IPS DF 4.7 (cell line): ENCODE measurements at regions not wholly inside any gene's neighbourhood (a gene's known extent, or its start where the extent isn't known, plus 50 kb on each side); places are given as distances from the start of the nearest gene placed in this dataset.

Source experiments
- DNase-seq: peaks from one replicate; pipeline ENCODE4 v3.0.0-alpha.2; 2013; ENCODE audit warnings: low spot score; ENCODE audit errors: extremely low read depth

DNA sequence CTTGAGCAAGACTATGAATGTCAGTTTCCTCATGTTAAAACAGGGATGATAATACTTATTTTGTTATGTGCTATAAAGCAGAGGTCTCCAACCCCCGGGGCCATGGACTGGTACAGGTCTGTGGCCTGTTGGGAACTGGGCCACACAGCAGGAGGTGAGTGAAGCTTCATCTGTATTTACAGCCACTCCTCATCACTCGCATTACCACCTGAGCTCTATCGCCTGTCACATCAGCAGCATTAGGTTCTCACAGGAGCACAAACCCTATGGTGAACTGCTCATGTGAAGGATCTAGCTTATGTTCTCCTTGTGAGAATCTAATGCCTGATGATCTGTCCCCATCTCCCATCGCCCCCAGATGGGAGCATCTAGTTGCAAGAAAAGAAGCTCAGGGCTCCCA lies 365.3 kb upstream of the SMIM30 start:
- DNase-seq: no peak

DNA sequence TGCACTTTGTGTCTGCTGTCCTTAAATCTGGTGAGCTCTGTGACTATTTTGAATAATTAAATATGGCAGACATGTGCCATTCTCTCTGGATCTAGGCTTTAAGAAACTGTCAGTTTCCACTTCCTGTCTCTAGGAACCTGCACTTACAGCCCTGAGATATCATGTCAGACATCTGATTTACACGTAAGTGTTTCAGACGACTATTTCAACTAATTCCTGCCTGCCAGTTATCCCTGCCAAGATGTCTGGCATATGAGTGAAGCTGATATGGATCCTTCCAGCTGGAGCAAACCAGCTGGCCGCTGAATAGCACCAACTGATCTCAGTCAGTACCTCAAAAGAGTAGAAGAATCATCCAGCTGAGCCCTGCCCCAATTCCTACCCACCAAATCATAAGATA lies 362.2 kb upstream of the SMIM30 start:
- no peak for DNase-seq

DNA sequence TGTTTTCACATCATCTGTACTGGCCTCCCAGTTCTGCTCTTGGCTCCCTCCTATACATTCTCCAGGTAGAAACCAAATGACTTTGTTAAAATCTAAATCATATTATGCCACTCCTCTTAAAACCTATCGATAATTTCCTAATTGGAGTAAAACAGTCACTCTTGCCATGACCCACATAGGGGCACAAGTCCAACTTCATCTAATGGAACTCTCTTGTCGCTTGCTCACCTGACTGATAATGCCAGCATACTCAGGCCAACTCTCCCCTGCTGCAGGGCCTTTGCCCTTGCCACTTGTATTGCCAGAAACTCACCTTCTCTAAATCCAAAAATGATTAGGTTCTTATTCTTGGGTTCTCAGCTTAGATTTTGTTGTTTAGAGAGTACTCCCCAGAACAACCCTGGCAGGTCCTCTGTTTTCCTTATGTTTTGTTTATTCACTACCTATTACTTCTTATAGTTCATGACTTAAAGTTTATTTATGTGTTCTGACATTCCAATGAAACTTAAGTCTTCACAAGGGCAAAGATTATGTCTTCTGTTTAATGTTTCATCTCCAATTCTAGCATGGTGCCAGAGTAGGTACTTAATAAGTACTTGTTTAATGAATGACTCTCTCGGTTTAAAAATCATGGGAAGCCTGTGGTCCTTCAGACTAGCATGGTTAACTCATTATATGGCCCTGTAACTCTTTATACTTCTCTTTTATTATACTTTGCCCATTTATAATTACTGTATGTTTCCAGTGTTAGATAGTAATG lies 345.9 kb upstream of the SMIM30 start:
- no peak for DNase-seq

DNA sequence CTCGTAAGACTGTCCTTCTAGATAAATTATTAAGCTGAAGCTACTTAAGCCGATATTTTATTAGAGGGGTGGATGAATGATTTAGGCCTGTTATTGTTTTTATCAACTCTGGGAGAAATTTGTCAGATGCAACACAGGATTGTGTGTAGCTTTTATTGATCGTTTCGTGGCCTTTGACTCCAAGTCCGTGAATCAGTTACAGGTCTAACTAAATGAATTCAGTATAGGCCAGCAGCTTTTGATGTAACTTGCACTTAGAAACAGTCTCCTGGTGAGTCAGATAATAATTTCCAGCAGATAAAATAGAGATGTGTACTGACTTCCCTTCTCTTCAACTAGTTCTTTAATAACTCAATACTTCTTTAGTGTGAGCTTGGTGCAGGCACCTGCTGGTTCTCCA lies 341.7 kb upstream of the SMIM30 start:
- DNase-seq: no peak

DNA sequence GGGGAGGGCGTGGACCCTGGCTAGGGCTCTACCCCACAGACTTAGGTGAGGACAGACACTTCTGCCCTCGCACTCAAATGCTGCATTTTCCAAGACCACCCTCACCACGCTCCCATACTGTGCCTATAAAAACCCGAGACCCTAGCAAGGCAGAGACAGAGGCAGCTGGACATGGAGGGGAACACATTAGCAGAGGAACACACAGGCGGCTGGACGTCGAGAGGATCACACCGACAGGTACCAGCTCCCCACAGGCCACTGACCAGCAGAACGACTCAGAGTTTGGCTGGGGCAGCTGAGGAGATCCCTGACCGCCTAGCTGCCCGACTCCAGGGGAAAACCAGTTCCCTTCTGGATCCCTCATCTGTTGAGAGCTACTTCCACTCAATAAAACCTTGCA lies 338.2 kb upstream of the SMIM30 start:
- DNase-seq: no peak

DNA sequence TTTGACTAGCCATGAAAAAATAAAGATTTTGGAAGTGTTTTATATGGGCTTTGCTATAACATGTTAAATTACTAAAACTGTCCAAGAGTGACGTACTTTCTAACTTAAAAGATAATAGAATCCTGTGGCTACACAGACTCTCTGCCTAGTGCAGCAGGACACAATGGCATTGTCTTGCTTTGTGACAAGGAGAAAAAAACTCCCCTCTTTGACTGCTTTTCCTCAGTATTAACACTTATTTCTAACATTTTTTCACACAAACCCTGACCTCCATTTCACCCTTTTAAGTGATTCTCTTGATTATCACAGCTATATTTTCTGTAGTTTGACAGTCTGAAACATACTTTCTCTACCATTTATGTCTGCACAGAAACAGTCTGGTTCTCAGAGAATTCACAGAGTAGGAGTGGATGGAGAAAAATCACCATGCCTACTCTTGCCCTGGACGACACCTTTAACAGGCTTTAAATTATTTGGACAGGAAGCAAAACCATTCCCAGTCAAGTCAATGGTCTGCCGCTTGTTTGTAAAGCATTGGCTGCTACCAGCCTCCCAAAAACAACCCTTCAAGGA lies 336.3 kb upstream of the SMIM30 start:
- no peak for DNase-seq

DNA sequence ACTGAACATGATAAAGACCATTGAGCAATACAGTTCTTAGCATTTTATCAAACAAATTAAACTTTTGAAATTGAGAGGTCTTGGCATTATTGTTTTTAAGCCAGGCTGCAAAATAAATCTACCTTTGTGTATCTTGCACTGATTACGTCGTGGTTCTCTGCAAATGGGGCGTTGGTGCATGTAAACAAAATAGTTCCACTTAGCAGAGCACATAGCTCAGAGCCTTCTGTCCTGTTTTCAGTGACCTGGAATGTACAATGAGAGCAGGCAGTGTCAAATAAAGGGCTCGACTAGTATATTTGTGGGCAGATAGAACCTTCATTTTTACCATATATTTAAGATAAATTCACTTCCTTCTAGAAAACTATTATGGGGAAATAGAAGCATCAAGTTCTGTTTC lies 333.9 kb upstream of the SMIM30 start:
- DNase-seq: no peak

DNA sequence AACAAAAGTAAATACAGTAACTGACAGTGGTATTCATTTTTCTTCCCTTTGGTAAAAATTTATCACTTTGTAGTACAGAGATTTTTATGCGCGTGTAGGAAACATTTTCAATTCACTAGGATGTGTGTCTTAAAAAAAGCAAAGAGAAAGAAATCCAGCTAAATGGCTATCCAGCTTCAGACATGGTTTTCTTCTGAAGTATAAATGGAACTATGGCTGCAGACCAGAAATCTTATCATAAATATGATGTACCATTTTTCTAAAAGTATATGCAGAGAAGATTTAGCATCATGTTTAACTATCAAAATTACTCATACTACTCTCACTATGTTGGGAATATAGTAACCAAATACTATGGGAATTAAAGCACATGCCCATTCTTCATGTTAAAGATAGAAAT lies 328.4 kb upstream of the SMIM30 start:
- no peak for DNase-seq

DNA sequence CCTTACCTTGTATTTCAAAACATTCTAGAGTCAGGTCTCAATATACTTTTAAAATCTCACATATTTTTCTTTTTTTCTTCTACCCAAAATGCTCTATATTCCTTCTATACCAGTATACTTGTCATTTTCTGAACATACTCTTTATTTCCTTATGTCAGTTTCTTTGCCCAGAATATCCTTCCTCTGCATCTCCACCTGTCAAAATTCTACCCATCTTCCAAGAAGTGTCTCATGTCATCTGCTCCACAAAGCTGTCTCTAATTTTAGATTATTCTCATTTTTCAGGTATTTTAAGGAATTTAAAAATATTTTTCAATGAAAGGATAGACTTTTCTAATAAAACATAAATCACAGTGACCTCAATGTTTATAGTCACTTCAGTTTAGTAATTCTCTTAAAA lies 328.0 kb upstream of the SMIM30 start:
- DNase-seq: no peak

DNA sequence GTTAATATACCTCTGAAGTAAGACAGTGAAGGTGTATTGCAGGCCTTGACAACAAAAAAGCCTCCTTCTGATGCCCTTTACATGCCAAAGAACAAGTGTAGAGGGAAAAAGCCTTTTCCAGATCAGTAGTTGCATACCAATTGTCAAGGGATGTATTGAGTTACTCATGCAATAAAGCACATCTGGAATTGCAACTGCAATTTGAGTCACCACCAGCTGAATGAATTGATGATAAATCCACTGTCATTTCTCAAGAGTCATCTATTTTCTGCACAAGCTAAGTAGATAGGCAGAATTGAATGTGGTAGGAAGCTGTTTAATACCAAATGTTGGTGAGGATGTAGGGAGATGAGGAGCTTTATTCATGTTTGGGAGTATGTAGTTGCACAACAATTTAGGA lies 325.9 kb upstream of the SMIM30 start:
- DNase-seq: no peak

DNA sequence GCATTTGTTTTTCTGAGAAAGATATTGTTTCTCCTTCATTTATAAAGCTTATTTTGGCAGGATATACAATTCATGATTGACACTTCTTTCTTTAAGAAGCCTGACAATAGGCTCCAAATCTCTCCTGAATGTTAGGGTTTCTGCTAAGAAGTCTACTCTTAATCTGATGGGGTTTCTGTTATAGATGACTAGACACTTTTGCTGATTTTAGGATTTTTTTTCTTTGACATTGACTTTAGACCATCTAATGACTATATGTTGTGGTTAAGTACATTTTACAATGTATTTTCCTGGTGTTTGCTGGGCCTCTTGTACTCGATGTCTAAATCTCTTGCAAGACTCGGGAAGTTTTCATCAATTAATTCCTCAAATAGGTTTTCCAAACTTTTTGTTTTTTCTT lies 321.8 kb upstream of the SMIM30 start:
- no peak for DNase-seq

DNA sequence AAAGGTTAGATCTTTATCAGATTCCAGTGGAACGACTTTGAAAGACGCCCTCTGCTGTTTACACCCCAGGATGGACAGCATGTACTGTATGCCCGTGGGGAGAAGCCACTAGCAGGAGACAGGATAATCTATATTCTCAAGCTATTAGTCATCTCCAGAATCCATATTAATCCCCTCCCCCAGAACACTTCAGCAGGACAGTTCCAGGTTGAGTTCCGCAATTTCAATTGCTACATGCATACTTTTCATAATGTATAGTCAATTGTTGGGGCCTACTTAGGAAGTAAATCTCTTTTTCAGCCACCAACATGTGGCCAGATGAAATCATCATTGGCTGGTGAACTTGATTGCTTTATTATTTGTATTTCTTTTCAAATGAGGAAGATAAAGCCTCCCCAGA lies 313.1 kb upstream of the SMIM30 start:
- no peak for DNase-seq

DNA sequence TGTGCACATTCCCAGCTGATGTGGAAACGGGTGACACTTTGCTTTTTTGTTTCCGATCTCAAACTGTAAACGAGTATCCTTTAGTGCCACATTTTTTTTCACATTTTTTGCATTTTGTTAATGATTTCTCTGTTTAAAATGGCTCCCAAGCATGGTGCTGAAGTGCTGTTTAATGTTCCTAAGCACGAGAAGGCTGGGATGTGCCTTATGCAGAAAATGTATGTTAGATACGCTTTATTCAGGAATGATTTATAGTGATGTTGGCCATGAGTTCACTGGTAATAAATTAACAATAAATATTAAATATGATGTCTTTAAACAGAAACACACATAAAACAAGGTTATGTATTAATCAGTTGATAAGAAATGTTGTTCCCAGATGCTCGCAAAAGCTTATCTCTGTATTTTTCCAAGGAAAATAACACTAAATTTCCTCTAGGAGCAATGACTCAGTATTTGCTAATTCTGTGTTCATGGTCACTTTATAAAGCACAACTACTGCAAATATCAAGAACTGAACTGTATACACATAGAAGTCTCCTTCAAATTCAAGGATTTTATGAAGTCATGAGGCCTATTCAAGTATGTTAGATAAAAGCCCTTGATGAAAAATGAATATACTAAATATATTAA lies 305.9 kb upstream of the SMIM30 start:
- no peak for DNase-seq

DNA sequence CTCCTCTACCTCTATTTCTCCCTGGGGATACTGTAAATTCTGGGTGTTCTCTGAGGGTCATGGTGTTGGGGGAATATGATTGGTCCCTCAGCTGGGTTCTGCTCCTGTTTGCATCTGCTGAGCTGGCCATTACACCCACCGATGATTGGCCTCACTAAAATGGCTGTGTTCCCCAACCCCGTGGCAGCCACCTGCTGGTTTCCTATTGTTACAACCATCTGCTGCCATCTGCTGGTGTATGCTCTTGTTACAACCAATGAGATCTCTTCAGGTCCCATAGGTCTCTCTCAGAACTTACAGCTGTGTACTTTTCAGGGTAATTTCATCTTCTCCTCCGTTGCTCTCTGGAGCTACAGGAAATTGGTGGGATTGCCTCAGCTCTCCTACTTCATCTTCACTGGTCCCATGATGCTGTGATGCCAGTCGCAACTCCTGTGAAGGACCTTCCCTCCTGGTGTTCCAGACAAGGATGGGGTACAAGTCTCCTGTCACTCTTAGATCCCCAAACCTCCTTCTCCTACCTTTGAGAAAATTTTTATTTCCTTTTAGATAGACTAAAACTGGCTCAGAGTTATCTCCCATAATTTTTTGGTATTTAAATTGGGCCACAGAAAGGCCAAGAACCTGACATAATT lies 303.5 kb upstream of the SMIM30 start:
- DNase-seq: peak; percentile 89

DNA sequence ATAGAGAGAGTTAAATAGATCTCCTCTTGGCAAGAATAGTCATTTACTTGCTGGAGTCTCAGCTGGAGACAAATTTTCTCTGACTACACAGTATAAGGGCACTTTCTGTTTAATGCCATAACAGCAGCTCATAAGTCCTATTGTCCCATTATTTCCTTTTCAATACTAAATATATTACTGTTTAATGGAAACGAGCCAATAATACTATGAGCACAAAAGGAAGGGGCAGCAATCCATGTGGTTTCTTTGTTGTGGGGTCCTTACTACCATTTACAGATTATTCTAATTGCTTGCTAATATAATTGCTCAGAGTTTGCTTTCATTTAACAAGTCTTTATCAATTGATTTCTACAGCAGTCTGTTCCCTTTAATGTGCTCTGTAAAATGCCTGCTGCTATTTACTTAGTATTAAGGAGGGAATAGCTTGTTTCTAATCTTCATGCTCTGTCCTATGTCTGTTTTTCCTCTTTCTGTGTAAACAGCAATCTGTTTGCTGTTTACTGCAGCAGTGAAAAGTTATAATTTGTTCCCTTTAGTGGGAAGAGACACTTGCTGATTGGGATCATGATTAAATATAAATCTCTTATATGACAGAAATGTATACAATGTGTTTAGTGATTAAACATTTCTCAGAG lies 296.2 kb upstream of the SMIM30 start:
- no peak for DNase-seq

DNA sequence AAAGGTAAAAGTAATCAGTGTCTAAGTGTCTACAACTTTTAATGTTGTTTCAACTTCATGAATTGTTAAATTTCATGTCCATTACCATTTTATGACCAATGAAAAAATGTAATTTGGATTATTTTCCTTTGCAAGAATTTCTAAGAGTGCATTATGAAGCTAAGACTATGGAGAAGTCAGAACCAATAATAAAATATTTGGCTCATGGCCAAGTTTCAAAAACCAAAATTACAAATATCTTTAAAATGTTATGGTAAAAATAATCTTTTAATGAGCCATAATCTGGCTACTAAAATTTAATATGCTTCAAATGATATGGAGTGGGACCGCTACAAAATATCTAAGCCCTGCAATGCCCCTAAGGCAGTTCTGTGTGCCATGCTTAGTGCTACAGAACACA lies 294.1 kb upstream of the SMIM30 start:
- DNase-seq: no peak

DNA sequence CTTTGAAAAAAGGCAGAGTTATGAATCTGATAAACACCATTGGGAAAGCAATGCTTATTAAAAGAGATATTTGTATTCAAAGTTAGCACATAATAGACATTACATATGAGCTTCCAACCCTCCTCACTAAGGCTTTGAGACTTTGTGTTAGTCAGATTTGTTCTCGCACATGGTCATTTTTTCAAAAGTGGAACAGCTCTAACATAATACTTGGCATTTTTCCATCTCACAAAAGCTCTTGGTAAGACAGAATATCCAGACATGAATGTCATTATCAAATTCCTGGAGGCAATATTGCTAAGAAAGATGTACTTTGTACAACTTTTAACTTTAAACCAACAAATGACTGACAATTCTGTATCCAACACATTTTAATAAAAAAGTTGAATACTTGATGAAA lies 292.4 kb upstream of the SMIM30 start:
- DNase-seq: no peak

DNA sequence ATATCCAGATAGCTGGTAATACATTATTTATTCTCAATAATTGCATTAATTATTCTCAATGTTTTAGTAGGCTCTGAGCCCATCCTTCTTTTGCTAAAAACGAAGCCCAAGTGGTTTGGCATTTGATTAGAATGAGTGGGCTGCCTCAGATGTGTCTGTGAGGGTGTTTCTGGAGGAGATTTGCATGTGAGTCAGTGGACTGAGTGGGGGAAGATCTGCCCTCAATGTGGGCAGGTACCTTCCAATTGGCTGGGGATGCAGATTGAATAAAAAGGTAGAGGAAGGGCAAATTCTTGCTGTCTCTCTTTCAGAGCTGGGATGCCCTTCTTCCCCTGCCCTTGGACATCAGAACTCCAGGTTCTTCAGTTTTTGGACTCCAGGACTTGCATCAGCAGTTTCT lies 290.6 kb upstream of the SMIM30 start:
- DNase-seq: no peak

DNA sequence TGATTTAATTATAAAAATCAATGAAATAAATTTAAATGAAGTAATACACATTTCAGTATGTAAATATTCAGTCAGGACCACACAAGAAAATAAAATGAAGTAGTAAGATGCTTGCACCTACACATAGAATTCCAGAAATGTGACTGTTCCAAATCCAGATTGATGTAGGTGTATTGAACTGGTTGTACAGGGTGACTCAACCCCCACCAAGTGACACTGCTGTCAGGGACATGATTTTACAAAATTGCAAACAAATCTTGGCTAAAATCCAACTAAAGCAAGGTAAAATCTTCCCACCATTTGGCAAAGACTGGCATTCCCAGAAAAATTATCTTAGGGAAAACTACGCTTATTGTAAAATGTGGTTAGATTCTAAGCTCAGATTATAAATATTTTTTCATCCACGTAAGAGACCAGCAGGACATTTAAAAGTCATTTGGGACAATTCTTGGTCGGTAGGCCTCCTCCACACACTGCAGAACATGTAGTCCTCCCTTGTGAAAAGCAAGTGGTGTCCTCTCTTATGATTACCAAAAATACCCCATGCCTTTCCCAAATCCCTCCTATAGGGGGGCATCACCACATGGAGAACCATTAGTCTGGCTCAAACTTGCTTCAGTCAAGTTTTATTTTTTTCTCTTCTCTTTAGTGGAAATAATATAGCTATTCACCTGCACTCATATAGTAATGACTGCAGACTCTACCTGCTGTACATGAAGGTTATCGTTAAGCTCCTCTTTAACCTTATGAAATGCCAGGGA lies 287.1 kb upstream of the SMIM30 start:
- DNase-seq: no peak

DNA sequence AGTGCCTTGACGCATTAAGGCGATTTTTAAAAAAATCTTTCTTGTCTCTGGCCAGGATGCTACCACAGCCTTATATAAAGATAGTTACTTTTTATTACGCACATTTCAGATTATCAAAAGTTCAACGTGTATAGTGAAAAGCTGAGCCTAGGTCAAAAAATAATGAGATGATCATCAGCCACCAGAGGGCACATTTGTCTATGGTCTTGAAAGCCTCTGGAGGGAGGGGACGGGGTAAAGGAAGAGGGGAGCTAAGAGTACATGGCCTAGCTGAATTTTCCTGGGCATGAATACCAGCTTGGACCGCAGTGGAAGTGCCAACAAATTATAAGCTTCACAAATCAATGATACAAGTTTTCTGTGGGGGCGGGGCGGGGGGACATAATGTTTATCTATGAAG lies 285.9 kb upstream of the SMIM30 start:
- DNase-seq: no peak

DNA sequence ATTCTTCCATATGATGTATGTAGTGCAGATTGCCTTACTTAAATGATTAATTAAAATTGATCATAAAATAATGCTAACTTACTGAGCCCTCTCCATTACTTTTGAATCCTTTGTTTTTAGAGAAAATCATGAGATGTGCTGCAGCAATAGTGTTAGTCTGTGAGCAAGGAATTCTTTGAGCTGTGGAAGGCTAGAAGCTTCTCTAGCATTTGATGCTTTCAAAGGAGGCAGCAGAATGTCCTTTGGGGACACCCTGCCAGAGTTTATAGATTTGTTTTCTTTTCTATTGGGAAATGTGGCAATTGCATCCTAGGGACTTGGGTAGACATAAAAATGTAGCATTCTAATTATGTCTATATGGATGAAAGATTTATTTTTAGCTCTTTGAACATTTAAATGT lies 284.1 kb upstream of the SMIM30 start:
- no peak for DNase-seq
